Suppressor macrophage treated with lipopolysaccharide for 1 hour (primary cell): ENCODE measurements at regions not wholly inside any gene's neighbourhood (a gene's known extent, or its start where the extent isn't known, plus 50 kb on each side); places are given as distances from the start of the nearest gene placed in this dataset.
"Not testable (repeated sequence)": the region's sequence is repeated elsewhere in the genome, so short reads cannot be mapped to it uniquely, and the experiment has no call there.

ENCODE experiments used
- DNase-seq, 3 donors: peaks; one replicate each; pipeline ENCODE4 v3.0.0-alpha.2; 2020 to 2022

- no peak for DNase-seq
Measured at GRCh38 chrX:26851981-26852380, 611.2 kb downstream of the PPP4R3C start.

GRCh38 chrX:26848511-26848910, 614.6 kb downstream of the PPP4R3C start:
- DNase-seq, result no peak

- no peak for DNase-seq
Measured at GRCh38 chrX:26845056-26845455, 618.1 kb downstream of the PPP4R3C start.

GRCh38 chrX:26822448-26822847, 606.5 kb downstream of the MAGEB5 start:
- no peak for DNase-seq

GRCh38 chrX:26789751-26790150, 573.8 kb downstream of the MAGEB5 start:
- DNase-seq, result no peak

- no peak for DNase-seq
Measured at GRCh38 chrX:26788402-26788998, 572.5 kb downstream of the MAGEB5 start.

- peak; percentile 26 to 39 (median 29) for DNase-seq
Measured at GRCh38 chrX:26783512-26784225, 567.7 kb downstream of the MAGEB5 start.

GRCh38 chrX:26778320-26778888, 562.4 kb downstream of the MAGEB5 start:
- DNase-seq, result no peak

GRCh38 chrX:26762253-26762652, 546.3 kb downstream of the MAGEB5 start:
- DNase-seq, result no peak

- DNase-seq, result not testable (repeated sequence)
Measured at GRCh38 chrX:26755760-26756159, 539.8 kb downstream of the MAGEB5 start.

GRCh38 chrX:26747877-26748276, 531.9 kb downstream of the MAGEB5 start:
- DNase-seq, result no peak

GRCh38 chrX:26722666-26723428, 506.9 kb downstream of the MAGEB5 start:
- no peak for DNase-seq

- no peak for DNase-seq
Measured at GRCh38 chrX:26672571-26672970, 456.6 kb downstream of the MAGEB5 start.

- no peak for DNase-seq
Measured at GRCh38 chrX:26670521-26670920, 454.6 kb downstream of the MAGEB5 start.

- no peak for DNase-seq
Measured at GRCh38 chrX:26664919-26665318, 448.9 kb downstream of the MAGEB5 start.

- DNase-seq, result no peak
Measured at GRCh38 chrX:26653050-26653449, 437.1 kb downstream of the MAGEB5 start.

GRCh38 chrX:26651755-26652154, 435.8 kb downstream of the MAGEB5 start:
- DNase-seq, result no peak

- DNase-seq, result peak; percentile 15 to 33 (median 27)
Measured at GRCh38 chrX:26649534-26649933, 433.6 kb downstream of the MAGEB5 start.

GRCh38 chrX:26631385-26631784, 415.4 kb downstream of the MAGEB5 start:
- DNase-seq, result no peak

- DNase-seq, result no peak
Measured at GRCh38 chrX:26613956-26614355, 398.0 kb downstream of the MAGEB5 start.

GRCh38 chrX:26606971-26607370, 391.0 kb downstream of the MAGEB5 start:
- DNase-seq, result no peak

GRCh38 chrX:26597981-26598380, 382.0 kb downstream of the MAGEB5 start:
- DNase-seq, result no peak

- DNase-seq, result no peak
Measured at GRCh38 chrX:26590849-26591248, 374.9 kb downstream of the MAGEB5 start.

GRCh38 chrX:26586570-26586969, 370.6 kb downstream of the MAGEB5 start:
- DNase-seq, result no peak
